ENCODE measurements at regions not wholly inside any gene's neighbourhood (a gene's known extent, or its start where the extent isn't known, plus 50 kb on each side); places are given as distances from the start of the nearest gene placed in this dataset.

DNA sequence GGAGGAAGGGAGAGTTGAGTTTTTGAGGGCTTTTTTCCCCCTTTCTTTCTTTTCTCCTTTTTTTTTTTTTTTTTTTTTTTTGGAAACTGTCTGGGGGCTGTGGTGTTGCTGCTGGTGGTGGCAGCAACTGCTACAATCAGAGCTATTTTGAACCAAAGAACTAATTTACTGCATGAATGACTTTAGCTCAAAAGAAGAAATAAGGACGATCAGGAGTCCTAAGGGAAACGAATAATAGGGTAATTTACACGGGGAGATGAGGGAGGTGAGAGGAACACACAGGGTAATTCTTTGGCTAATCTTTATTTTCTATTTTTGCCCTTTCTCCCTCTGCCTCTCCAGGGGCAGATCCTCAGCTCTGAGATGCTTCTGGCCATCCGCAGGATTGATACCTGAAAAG, 119.8 kb downstream of the TMEM132E start:
- intact Hi-C loops (cut with DNase I, micrococcal nuclease), result no loop called here
- Histone ChIP-seq H3K27ac (ENCODE audit: low read depth in 1 of 2, low read length in 2 of 2) (no peak overlapping the region), H3K9me3 (ENCODE audit: control insufficient read depth in 1 of 2, insufficient read depth in 1 of 2, low read length in 2 of 2) (no peaks in the 10 kb centered on the region), H3K4me1 (ENCODE audit: insufficient read depth, low read length) (no peaks in the 10 kb centered on the region), H3K36me3 (ENCODE audit: insufficient read depth, low read length) (no peaks in the 10 kb centered on the region), H3K27me3 (ENCODE audit: control insufficient read depth in 1 of 2, insufficient read depth in 2 of 2, low read length in 2 of 2) (peaks cover 3 to 12% of the 10 kb centered on the region in 2 experiments), H3K4me3 (ENCODE audit: low read length) (no peak overlapping the region)
- TF ChIP-seq, protein P1, sequence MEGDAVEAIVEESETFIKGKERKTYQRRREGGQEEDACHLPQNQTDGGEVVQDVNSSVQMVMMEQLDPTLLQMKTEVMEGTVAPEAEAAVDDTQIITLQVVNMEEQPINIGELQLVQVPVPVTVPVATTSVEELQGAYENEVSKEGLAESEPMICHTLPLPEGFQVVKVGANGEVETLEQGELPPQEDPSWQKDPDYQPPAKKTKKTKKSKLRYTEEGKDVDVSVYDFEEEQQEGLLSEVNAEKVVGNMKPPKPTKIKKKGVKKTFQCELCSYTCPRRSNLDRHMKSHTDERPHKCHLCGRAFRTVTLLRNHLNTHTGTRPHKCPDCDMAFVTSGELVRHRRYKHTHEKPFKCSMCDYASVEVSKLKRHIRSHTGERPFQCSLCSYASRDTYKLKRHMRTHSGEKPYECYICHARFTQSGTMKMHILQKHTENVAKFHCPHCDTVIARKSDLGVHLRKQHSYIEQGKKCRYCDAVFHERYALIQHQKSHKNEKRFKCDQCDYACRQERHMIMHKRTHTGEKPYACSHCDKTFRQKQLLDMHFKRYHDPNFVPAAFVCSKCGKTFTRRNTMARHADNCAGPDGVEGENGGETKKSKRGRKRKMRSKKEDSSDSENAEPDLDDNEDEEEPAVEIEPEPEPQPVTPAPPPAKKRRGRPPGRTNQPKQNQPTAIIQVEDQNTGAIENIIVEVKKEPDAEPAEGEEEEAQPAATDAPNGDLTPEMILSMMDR (IDR thresholded peaks at IDR 0.05), result no peak
- no peak for ATAC-seq (ENCODE audit: poor library complexity)
- Mint-ChIP-seq H3K4me3 (no peak overlapping the region), H3K4me1 (ENCODE audit: low read depth) (no peaks in the 10 kb centered on the region), H3K27me3 (peaks cover 50% of the 10 kb centered on the region), H3K36me3 (ENCODE audit: low read depth) (no peaks in the 10 kb centered on the region), H3K27ac (no peak overlapping the region), H3K9me3 (peaks cover 2% of the 10 kb centered on the region)
- DNase-seq, result no peak
- CTCF ChIA-PET, result no interaction called here
- POLR2A ChIA-PET, result no interaction called here

DNA sequence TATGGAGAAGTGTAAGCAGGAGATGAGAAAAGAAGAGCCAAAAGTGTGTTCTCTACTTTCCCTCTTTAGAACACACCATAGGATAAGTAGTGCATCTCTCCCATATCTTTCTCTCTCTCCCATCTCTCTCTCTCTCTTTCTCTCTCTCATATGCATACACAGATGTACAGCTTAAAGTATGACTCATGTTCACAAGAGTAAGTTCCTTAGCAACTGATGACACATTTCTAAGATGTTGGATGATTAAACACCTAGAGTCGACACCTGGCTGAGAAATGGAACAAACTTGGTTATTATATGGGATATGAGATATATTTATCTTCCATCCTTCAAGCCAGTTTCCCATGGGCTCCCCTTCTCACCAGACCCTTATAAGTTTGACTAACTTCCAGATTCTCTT, 113.5 kb downstream of the TMEM132E start:
- intact Hi-C loops (cut with DNase I, micrococcal nuclease), result no loop called here
- no peak overlapping the region for H3K4me3 ChIP-seq (ENCODE audit: low read length)
- no peak for ATAC-seq (ENCODE audit: poor library complexity)
- no peaks in the 10 kb centered on the region for H3K36me3 ChIP-seq (ENCODE audit: insufficient read depth, low read length)
- POLR2A ChIA-PET, result no interaction called here
- Mint-ChIP-seq H3K9me3 (peaks cover 10% of the 10 kb centered on the region), H3K4me1 (ENCODE audit: low read depth) (no peaks in the 10 kb centered on the region), H3K36me3 (ENCODE audit: low read depth) (no peaks in the 10 kb centered on the region), H3K4me3 (no peak overlapping the region), H3K27ac (no peak overlapping the region), H3K27me3 (peaks cover 48% of the 10 kb centered on the region)
- TF ChIP-seq, protein P1 (IDR thresholded peaks at IDR 0.05), result no peak
- DNase-seq, result no peak
- no peaks in the 10 kb centered on the region for H3K9me3 ChIP-seq (ENCODE audit: control insufficient read depth in 1 of 2, insufficient read depth in 1 of 2, low read length in 2 of 2)
- H3K27me3 ChIP-seq (ENCODE audit: control insufficient read depth in 1 of 2, insufficient read depth in 2 of 2, low read length in 2 of 2), result peaks cover 2 to 10% of the 10 kb centered on the region in 2 experiments
- CTCF ChIA-PET, result no interaction called here
- no peak overlapping the region for H3K27ac ChIP-seq (ENCODE audit: low read depth in 1 of 2, low read length in 2 of 2)
- no peaks in the 10 kb centered on the region for H3K4me1 ChIP-seq (ENCODE audit: insufficient read depth, low read length)

Data from CD4-positive, alpha-beta T cell (primary cell).